OCI-LY1 (cell line): ENCODE measurements at regions not wholly inside any gene's neighbourhood (a gene's known extent, or its start where the extent isn't known, plus 50 kb on each side); places are given as distances from the start of the nearest gene placed in this dataset.

ENCODE experiments used
- H2AFZ ChIP-seq: fragments of 200-600 bp; sonication (generic), shearing (Covaris generic); 2 replicates; pipeline ENCODE4 v1.6.0; 2014; ENCODE audit warnings: antibody characterized with exemption, mild to moderate bottlenecking, low read length
- H3F3A ChIP-seq: fragments of 200-600 bp; sonication (generic), shearing (Covaris generic); 2 replicates; pipeline ENCODE4 v1.6.0; 2014; ENCODE audit warnings: mild to moderate bottlenecking, antibody characterized with exemption, low read length, moderate library complexity; ENCODE audit not compliant: insufficient read depth
- H3K27ac ChIP-seq: fragments of 200-600 bp; sonication (generic); 2 replicates; pipeline ENCODE4 v1.5.1; 2014; ENCODE audit warnings: low read length, mixed run types, mild to moderate bottlenecking, low read depth; ENCODE audit not compliant: poor library complexity, severe bottlenecking
- H3K27me3 ChIP-seq: fragments of 200-600 bp; sonication (generic); 2 replicates; pipeline ENCODE4 v1.6.0; 2014; ENCODE audit warnings: antibody characterized with exemption, mild to moderate bottlenecking, low read length, moderate library complexity; ENCODE audit not compliant: insufficient read depth
- H3K36me3 ChIP-seq: fragments of 200-600 bp; sonication (generic); 2 replicates; pipeline ENCODE4 v1.6.1; 2014; ENCODE audit warnings: mild to moderate bottlenecking, antibody characterized with exemption, low read length, moderate library complexity, mixed read lengths; ENCODE audit not compliant: insufficient read depth
- H3K4me1 ChIP-seq: fragments of 200-600 bp; sonication (generic); 2 replicates; pipeline ENCODE4 v1.5.1; 2014; ENCODE audit warnings: mild to moderate bottlenecking, low read length, moderate library complexity; ENCODE audit not compliant: insufficient read depth, severe bottlenecking
- H3K4me2 ChIP-seq: fragments of 200-600 bp; sonication (generic), shearing (Covaris generic); 2 replicates; pipeline ENCODE4 v1.6.1; 2014; ENCODE audit warnings: low read length
- H3K4me3 ChIP-seq: fragments of 200-600 bp; sonication (generic); 2 replicates; pipeline ENCODE4 v1.5.1; 2014; ENCODE audit warnings: low read length, low read depth, mild to moderate bottlenecking, mixed read lengths; ENCODE audit not compliant: poor library complexity, severe bottlenecking
- H3K79me2 ChIP-seq: fragments of 200-600 bp; shearing (Covaris generic); 2 replicates; pipeline ENCODE4 v1.6.1; 2016; ENCODE audit warnings: mixed run types, low read length, mixed read lengths; ENCODE audit not compliant: insufficient read depth
- H3K9ac ChIP-seq: fragments of 200-600 bp; sonication (generic), shearing (Covaris generic); 2 replicates; pipeline ENCODE4 v1.6.1; 2014; ENCODE audit warnings: mild to moderate bottlenecking, low read length, mixed read lengths
- H3K9me2 ChIP-seq: fragments of 200-600 bp; sonication (generic), shearing (Covaris generic); 2 replicates; pipeline ENCODE4 v1.6.1; 2014; ENCODE audit warnings: low read depth, mild to moderate bottlenecking, low read length, mixed read lengths
- H3K9me3 ChIP-seq: fragments of 200-600 bp; shearing (Covaris generic); 2 replicates; pipeline ENCODE4 v1.6.1; 2014; ENCODE audit warnings: low read length, mixed read lengths
- H4K20me1 ChIP-seq: fragments of 200-600 bp; sonication (generic), shearing (Covaris generic); 2 replicates; pipeline ENCODE4 v1.6.0; 2016; ENCODE audit warnings: mild to moderate bottlenecking, low read length; ENCODE audit not compliant: insufficient read depth
- CTCF ChIP-seq: fragments of 200-600 bp; sonication (generic), shearing (Covaris generic); IDR thresholded peaks from 2 replicates; pipeline ENCODE4 v1.5.1; 2017; ENCODE audit warnings: mild to moderate bottlenecking, antibody characterized with exemption, low read length, moderate library complexity, mixed read lengths
- EZH2 ChIP-seq: fragments of 200-600 bp; sonication (generic), shearing (Covaris generic); IDR thresholded peaks from 2 replicates; pipeline ENCODE4 v1.8.0; 2017; ENCODE audit warnings: borderline replicate concordance, mixed run types, mild to moderate bottlenecking, antibody characterized with exemption, low read length, moderate library complexity, mixed read lengths

DNA sequence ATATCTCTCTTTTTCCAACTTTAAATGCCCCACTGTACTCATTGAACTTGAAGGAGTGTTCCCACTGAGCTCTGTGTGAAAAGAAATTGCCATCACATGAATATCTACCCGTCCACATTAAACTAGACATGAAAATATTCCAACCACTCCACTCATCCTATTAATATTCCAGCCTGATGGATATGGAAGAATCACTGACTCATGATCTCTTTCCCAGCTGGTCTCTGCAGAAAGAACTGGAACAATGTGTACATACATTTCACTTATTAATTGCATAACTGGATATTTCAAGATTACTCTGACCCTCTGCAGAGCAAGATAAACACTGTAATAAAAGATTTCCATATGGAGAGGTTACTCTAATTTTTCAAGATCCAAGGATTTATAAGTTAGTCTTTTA lies 711.1 kb upstream of the LRRC4C start:
- Histone ChIP-seq H3K9me3 (no peaks in the 10 kb centered on the region), H3F3A (no peaks in the 10 kb centered on the region)

DNA sequence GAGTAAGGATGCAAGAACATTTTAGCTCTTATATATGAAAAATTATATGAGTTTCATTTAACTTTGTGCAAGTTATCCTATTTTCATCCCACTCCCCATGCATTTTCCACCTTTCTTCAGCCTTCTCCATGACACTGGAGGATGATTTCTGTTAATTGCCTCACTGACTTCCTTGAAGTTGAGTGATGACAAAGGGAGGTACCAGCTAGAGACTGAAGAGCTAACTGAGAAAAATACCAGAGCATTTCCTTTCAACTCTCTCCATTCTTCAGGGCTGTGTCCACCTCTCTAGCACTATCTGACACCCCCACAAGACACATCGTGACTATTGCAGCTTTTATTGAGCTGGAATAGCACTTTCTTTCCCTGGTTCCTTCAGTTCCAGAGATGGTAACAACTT lies 711.6 kb upstream of the LRRC4C start:
- no peak overlapping the region for H3K27ac ChIP-seq
- no peak overlapping the region for H3K9ac ChIP-seq
- no peaks in the 10 kb centered on the region for H3F3A ChIP-seq
- no peaks in the 10 kb centered on the region for H3K9me2 ChIP-seq
- no peaks in the 10 kb centered on the region for H3K27me3 ChIP-seq
- no peak overlapping the region for H3K4me2 ChIP-seq
- H3K36me3 ChIP-seq, result no peaks in the 10 kb centered on the region
- no peak for TF ChIP-seq EZH2
- no peak for TF ChIP-seq CTCF
- H2AFZ ChIP-seq, result no peak overlapping the region
- H3K9me3 ChIP-seq, result no peaks in the 10 kb centered on the region
- H3K4me3 ChIP-seq, result no peak overlapping the region
- no peaks in the 10 kb centered on the region for H3K4me1 ChIP-seq
- H3K79me2 ChIP-seq, result no peaks in the 10 kb centered on the region
- H4K20me1 ChIP-seq, result no peaks in the 10 kb centered on the region

More for the DNA sequence above, 711.1 kb upstream of the LRRC4C start:
- Histone ChIP-seq H3K4me3 (no peak overlapping the region), H3K9ac (no peak overlapping the region), H3K4me1 (no peaks in the 10 kb centered on the region), H3K27me3 (no peaks in the 10 kb centered on the region), H3K36me3 (no peaks in the 10 kb centered on the region), H3K9me2 (no peaks in the 10 kb centered on the region), H4K20me1 (no peaks in the 10 kb centered on the region), H2AFZ (no peak overlapping the region), H3K4me2 (no peak overlapping the region), H3K79me2 (no peaks in the 10 kb centered on the region), H3K27ac (no peak overlapping the region)
- no peak for TF ChIP-seq EZH2
- no peak for TF ChIP-seq CTCF

- TF ChIP-seq EZH2, result no peak
- TF ChIP-seq CTCF, result no peak
- H3K27ac ChIP-seq, result no peak overlapping the region
- no peaks in the 10 kb centered on the region for H3K79me2 ChIP-seq
- no peak overlapping the region for H3K9ac ChIP-seq
- no peaks in the 10 kb centered on the region for H3K9me2 ChIP-seq
- no peaks in the 10 kb centered on the region for H4K20me1 ChIP-seq
- no peak overlapping the region for H3K4me3 ChIP-seq
- no peaks in the 10 kb centered on the region for H3K36me3 ChIP-seq
- no peaks in the 10 kb centered on the region for H3K9me3 ChIP-seq
- H2AFZ ChIP-seq, result no peak overlapping the region
- no peaks in the 10 kb centered on the region for H3F3A ChIP-seq
- H3K27me3 ChIP-seq, result no peaks in the 10 kb centered on the region
- H3K4me2 ChIP-seq, result no peak overlapping the region
- no peaks in the 10 kb centered on the region for H3K4me1 ChIP-seq
These were observed 713.0 kb upstream of the LRRC4C start for GRCh38 chr11:42172441-42172840.
